H9 (cell line): ENCODE measurements at regions not wholly inside any gene's neighbourhood (a gene's known extent, or its start where the extent isn't known, plus 50 kb on each side); places are given as distances from the start of the nearest gene placed in this dataset.

Experiments used
- DNase-seq: peaks from one replicate; pipeline ENCODE4 v3.0.0-alpha.2; 2017
- H2AFZ ChIP-seq: one replicate; pipeline ENCODE4 v1.6.1; 2013; ENCODE audit warnings: mild to moderate bottlenecking, low read length, control low read depth, moderate library complexity
- H2AK5ac ChIP-seq: 2 replicates; pipeline ENCODE4 v1.6.1; 2013; ENCODE audit warnings: low read length, control low read depth, mixed read lengths; ENCODE audit not compliant: insufficient read length
- H2BK120ac ChIP-seq: one replicate; pipeline ENCODE4 v1.6.1; 2013; ENCODE audit warnings: low read depth, mild to moderate bottlenecking, low read length, control low read depth, inconsistent platforms; ENCODE audit not compliant: poor library complexity, severe bottlenecking
- H2BK12ac ChIP-seq: 2 replicates; pipeline ENCODE4 v1.6.1; 2013; ENCODE audit warnings: low read length, control low read depth, mixed read lengths, low read depth; ENCODE audit not compliant: insufficient read length
- H2BK15ac ChIP-seq: 2 replicates; pipeline ENCODE4 v1.6.1; 2013; ENCODE audit warnings: low read depth, low read length, control low read depth
- H2BK20ac ChIP-seq: one replicate; pipeline ENCODE4 v1.6.1; 2013; ENCODE audit warnings: low read depth, mild to moderate bottlenecking, low read length, control low read depth, inconsistent platforms; ENCODE audit not compliant: poor library complexity, severe bottlenecking
- H2BK5ac ChIP-seq: 2 replicates; pipeline ENCODE4 v1.6.1; 2013; ENCODE audit warnings: low read length, control low read depth, mixed read lengths; ENCODE audit not compliant: insufficient read length
- H3K14ac ChIP-seq: 2 replicates; pipeline ENCODE4 v1.6.1; 2013; ENCODE audit warnings: low read length, control low read depth; ENCODE audit not compliant: insufficient read depth
- H3K18ac ChIP-seq: 2 replicates; pipeline ENCODE4 v1.6.1; 2013; ENCODE audit warnings: low read depth, mild to moderate bottlenecking, mixed read lengths, low read length, control low read depth; ENCODE audit not compliant: insufficient read length
- H3K23ac ChIP-seq: 2 replicates; pipeline ENCODE4 v1.6.1; 2013; ENCODE audit warnings: low read length, control low read depth, mixed read lengths, low read depth; ENCODE audit not compliant: insufficient read length
- H3K23me2 ChIP-seq: 2 replicates; pipeline ENCODE4 v1.6.1; 2013; ENCODE audit warnings: low read depth, mild to moderate bottlenecking, mixed read lengths, low read length, control low read depth; ENCODE audit not compliant: insufficient read length, poor library complexity, severe bottlenecking
- H3K27ac ChIP-seq: 2 replicates; pipeline ENCODE4 v1.5.1; 2013; ENCODE audit warnings: low read length, control low read depth, mixed read lengths, low read depth; ENCODE audit not compliant: insufficient read length
- H3K27me3 ChIP-seq: 2 replicates; pipeline ENCODE4 v1.6.1; 2013; ENCODE audit warnings: low read length, control low read depth, inconsistent platforms; ENCODE audit not compliant: insufficient read depth
- H3K4ac ChIP-seq: 2 replicates; pipeline ENCODE4 v1.6.1; 2013; ENCODE audit warnings: low read depth, mild to moderate bottlenecking, control low read depth, inconsistent platforms, low read length, moderate library complexity
- H3K4me1 ChIP-seq: 2 replicates; pipeline ENCODE4 v1.6.1; 2013; ENCODE audit warnings: low read length, control low read depth, inconsistent platforms; ENCODE audit not compliant: insufficient read depth
- H3K4me2 ChIP-seq: 2 replicates; pipeline ENCODE4 v1.6.1; 2013; ENCODE audit warnings: low read length, control low read depth, mixed read lengths; ENCODE audit not compliant: insufficient read length, insufficient read depth
- H3K56ac ChIP-seq: 2 replicates; pipeline ENCODE4 v1.6.1; 2013; ENCODE audit warnings: low read depth, mild to moderate bottlenecking, mixed read lengths, low read length, control low read depth; ENCODE audit not compliant: insufficient read length
- H3K79me1 ChIP-seq: 2 replicates; pipeline ENCODE4 v1.6.1; 2013; ENCODE audit warnings: low read depth, mild to moderate bottlenecking, moderate library complexity, low read length, control low read depth, inconsistent platforms; ENCODE audit not compliant: insufficient read depth, poor library complexity, severe bottlenecking
- H3K79me2 ChIP-seq: 2 replicates; pipeline ENCODE4 v1.6.1; 2013; ENCODE audit warnings: low read length, control low read depth, inconsistent platforms; ENCODE audit not compliant: insufficient read depth
- H3K9ac ChIP-seq: 2 replicates; pipeline ENCODE4 v1.6.1; 2013; ENCODE audit warnings: low read length, control low read depth, mixed read lengths; ENCODE audit not compliant: insufficient read length; ENCODE audit errors: extremely low read depth
- H3K9me3 ChIP-seq: one replicate; pipeline ENCODE4 v1.6.1; 2013; ENCODE audit warnings: low read depth, low read length, inconsistent platforms; ENCODE audit not compliant: control insufficient read depth
- H3T11ph ChIP-seq: one replicate; pipeline ENCODE4 v1.6.1; 2013; ENCODE audit warnings: mild to moderate bottlenecking, low read length, control low read depth, inconsistent platforms
- H4K20me1 ChIP-seq: one replicate; pipeline ENCODE4 v1.6.1; 2013; ENCODE audit not compliant: control insufficient read depth, insufficient read length, insufficient read depth
- H4K5ac ChIP-seq: 2 replicates; pipeline ENCODE4 v1.6.1; 2013; ENCODE audit warnings: low read depth, mild to moderate bottlenecking, mixed read lengths, low read length, control low read depth; ENCODE audit not compliant: insufficient read length
- H4K8ac ChIP-seq: replicated peaks from 2 replicates; pipeline ENCODE4 v1.6.1; 2013; ENCODE audit warnings: low read length, control low read depth, mixed read lengths, low read depth; ENCODE audit not compliant: insufficient read length
- H4K91ac ChIP-seq: 2 replicates; pipeline ENCODE4 v1.6.1; 2013; ENCODE audit warnings: low read depth, mild to moderate bottlenecking, moderate library complexity, mixed read lengths, low read length, control low read depth; ENCODE audit not compliant: insufficient read length
- H3K27ac Mint-ChIP-seq, 3 experiments: 2 replicates in 2 of 3; 3 replicates in 1 of 3; pipeline ENCODE4 v1.8.0; 2020 to 2021; ENCODE audit warnings: mixed read lengths in 3 of 3, mild to moderate bottlenecking in 1 of 3, moderate library complexity in 1 of 3
- H3K27me3 Mint-ChIP-seq: 2 replicates; pipeline ENCODE4 v1.8.0; 2021; ENCODE audit warnings: low read depth, mild to moderate bottlenecking, moderate library complexity, mixed read lengths
- H3K36me3 Mint-ChIP-seq, 3 experiments: 2 replicates in 2 of 3; 3 replicates in 1 of 3; pipeline ENCODE4 v1.8.0; 2020 to 2021; ENCODE audit warnings: low read depth in 3 of 3, mixed read lengths in 3 of 3; ENCODE audit not compliant: insufficient read depth in 1 of 3
- H3K4me1 Mint-ChIP-seq, 2 experiments: 2 replicates each; pipeline ENCODE4 v1.8.0; 2020; ENCODE audit warnings: mixed read lengths in 2 of 2
- H3K4me3 Mint-ChIP-seq, 2 experiments: 2 replicates in 1 of 2; 3 replicates in 1 of 2; pipeline ENCODE4 v1.8.0; 2020 to 2021; ENCODE audit warnings: mild to moderate bottlenecking in 2 of 2, mixed read lengths in 2 of 2, moderate library complexity in 1 of 2
- H3K9me3 Mint-ChIP-seq, 2 experiments: 2 replicates in 1 of 2; 3 replicates in 1 of 2; pipeline ENCODE4 v1.8.0; 2020; ENCODE audit warnings: mild to moderate bottlenecking in 2 of 2, mixed read lengths in 2 of 2, moderate library complexity in 1 of 2
- TF ChIP-seq, protein P1 (sequence below): fragments of 200-600 bp; sonication (generic); conservative IDR thresholded peaks from 3 replicates; pipeline ENCODE4 v1.8.0; 2021; ENCODE audit warnings: antibody characterized with exemption, mild to moderate bottlenecking

DNA sequence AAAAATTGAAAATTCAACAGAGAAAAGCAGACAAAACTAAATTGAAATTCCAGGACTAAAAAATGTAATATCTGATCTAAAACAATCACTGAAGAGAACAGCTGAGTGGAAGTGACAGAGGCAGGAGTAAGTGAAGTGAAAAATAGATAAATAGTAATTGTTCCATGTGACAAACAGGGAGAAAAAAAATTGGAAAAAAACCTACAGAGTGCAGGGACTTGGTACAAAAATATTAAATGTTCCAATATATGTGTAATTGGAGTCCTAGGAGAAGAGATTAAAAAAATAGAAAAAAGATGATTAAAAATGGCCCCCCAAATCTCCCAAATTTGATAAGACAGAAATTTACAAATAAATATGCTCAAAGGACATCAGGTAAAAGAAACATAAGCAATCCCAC, 63.4 kb upstream of the NAMPT start:
- Histone ChIP-seq H2AK5ac (no peak overlapping the region), H3K4me2 (no peak overlapping the region), H4K20me1 (no peaks in the 10 kb centered on the region), H3K4me1 (no peaks in the 10 kb centered on the region), H3K23me2 (no peaks in the 10 kb centered on the region), H3K4ac (no peak overlapping the region), H2BK120ac (no peak overlapping the region), H3K27ac (no peak overlapping the region), H3K9ac (no peak overlapping the region), H3K56ac (no peak overlapping the region), H2BK12ac (no peak overlapping the region), H2BK5ac (no peak overlapping the region), H3K18ac (no peak overlapping the region), H2BK20ac (no peak overlapping the region), H3K14ac (no peak overlapping the region), H4K91ac (no peak overlapping the region), H2AFZ (no peak overlapping the region), H3K79me2 (no peaks in the 10 kb centered on the region), H2BK15ac (no peak overlapping the region), H4K8ac (no peak overlapping the region), H3K79me1 (no peaks in the 10 kb centered on the region), H3K27me3 (no peaks in the 10 kb centered on the region), H4K5ac (no peak overlapping the region), H3K9me3 (peaks cover 5% of the 10 kb centered on the region), H3K23ac (no peak overlapping the region), H3T11ph (no peak overlapping the region)
- H3K27me3 Mint-ChIP-seq = no peaks in the 10 kb centered on the region; the same call in 1 of the 2 replicates
- H3K9me3 Mint-ChIP-seq = peaks cover 9 to 16% of the 10 kb centered on the region in 2 experiments
- H3K36me3 Mint-ChIP-seq = peaks cover 0 to 3% (median 0%) of the 10 kb centered on the region in 3 experiments; a peak in 1 of 7 replicates
- DNase-seq = no peak
- TF ChIP-seq, protein P1, sequence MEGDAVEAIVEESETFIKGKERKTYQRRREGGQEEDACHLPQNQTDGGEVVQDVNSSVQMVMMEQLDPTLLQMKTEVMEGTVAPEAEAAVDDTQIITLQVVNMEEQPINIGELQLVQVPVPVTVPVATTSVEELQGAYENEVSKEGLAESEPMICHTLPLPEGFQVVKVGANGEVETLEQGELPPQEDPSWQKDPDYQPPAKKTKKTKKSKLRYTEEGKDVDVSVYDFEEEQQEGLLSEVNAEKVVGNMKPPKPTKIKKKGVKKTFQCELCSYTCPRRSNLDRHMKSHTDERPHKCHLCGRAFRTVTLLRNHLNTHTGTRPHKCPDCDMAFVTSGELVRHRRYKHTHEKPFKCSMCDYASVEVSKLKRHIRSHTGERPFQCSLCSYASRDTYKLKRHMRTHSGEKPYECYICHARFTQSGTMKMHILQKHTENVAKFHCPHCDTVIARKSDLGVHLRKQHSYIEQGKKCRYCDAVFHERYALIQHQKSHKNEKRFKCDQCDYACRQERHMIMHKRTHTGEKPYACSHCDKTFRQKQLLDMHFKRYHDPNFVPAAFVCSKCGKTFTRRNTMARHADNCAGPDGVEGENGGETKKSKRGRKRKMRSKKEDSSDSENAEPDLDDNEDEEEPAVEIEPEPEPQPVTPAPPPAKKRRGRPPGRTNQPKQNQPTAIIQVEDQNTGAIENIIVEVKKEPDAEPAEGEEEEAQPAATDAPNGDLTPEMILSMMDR = no peak
- no peaks in the 10 kb centered on the region for H3K4me1 Mint-ChIP-seq
- H3K4me3 Mint-ChIP-seq = no peak overlapping the region
- no peak overlapping the region for H3K27ac Mint-ChIP-seq
